GM23248 (cell line): ENCODE measurements at regions not wholly inside any gene's neighbourhood (a gene's known extent, or its start where the extent isn't known, plus 50 kb on each side); places are given as distances from the start of the nearest gene placed in this dataset.

Experiments used
- EZH2 ChIP-seq: fragments of 200-600 bp; sonication (generic); IDR thresholded peaks from 2 replicates; pipeline ENCODE4 v1.6.1; 2018; ENCODE audit warnings: antibody characterized with exemption, mild to moderate bottlenecking; ENCODE audit not compliant: insufficient read depth, poor library complexity, severe bottlenecking
- EZH2phosphoT487 ChIP-seq: fragments of 200-600 bp; sonication (generic); IDR thresholded peaks from 2 replicates; pipeline ENCODE4 v1.6.1; 2018; ENCODE audit warnings: antibody characterized with exemption, moderate library complexity, mild to moderate bottlenecking, low read depth; ENCODE audit not compliant: insufficient read depth

DNA sequence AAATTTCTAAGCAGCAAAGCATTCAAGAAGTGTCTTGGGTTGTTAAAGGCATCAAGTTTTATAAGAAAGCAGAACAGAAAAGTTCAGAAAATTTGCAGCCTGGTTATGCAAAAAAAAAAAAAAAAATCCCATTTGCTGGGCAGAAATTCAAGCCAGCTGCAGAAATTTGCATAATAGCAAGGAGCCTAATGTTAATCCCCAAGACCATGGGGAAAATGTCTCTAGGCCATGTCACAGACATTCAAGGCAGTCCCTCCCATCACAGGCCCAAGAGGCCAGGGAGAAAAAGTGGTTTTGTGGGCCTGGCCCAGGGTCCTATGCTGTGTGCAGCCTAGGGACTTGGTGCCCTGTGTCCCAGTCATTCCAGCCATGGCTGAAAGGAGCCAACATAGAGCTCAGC, 269.0 kb upstream of the SLC39A10 start:
- TF ChIP-seq EZH2 (no peak), EZH2phosphoT487 (no peak)
